ENCODE measurements at regions not wholly inside any gene's neighbourhood (a gene's known extent, or its start where the extent isn't known, plus 50 kb on each side); places are given as distances from the start of the nearest gene placed in this dataset.

DNA sequence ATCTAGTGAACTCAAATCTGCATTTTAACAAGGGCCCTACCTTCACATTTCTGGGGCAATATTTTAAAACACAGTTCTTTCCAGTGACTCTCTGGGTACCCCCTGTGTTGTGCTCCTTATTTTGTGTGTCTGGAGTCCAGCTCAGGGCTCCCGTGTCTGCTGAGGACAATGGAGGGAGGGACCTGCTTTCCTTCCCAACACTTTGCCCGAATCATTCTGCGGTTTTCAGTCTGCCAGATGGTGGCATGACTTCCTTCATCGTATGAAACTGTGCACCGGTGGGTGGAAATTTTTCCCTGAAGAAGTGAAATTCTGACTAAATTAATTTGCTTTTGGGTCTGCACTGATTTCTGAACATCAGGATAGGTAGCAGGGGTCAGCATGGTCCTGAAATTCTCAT lies 153.6 kb upstream of the CD180 start:
- no peak for ATAC-seq
- TF ChIP-seq ZFP3 (CRISPR knock-in tag; IDR thresholded peaks at IDR 0.05) (no peak), ZNF565 (CRISPR knock-in tag; conservative IDR thresholded peaks at IDR 0.05; ENCODE audit: low read depth) (no peak), TCF4 (CRISPR knock-in tag; IDR thresholded peaks at IDR 0.05; ENCODE audit: borderline replicate concordance) (no peak), BACH2 (CRISPR knock-in tag; IDR thresholded peaks at IDR 0.05; ENCODE audit: borderline replicate concordance) (no peak), ZNF8 (CRISPR knock-in tag; IDR thresholded peaks at IDR 0.05) (no peak)
- TF ChIP-seq, protein P1, sequence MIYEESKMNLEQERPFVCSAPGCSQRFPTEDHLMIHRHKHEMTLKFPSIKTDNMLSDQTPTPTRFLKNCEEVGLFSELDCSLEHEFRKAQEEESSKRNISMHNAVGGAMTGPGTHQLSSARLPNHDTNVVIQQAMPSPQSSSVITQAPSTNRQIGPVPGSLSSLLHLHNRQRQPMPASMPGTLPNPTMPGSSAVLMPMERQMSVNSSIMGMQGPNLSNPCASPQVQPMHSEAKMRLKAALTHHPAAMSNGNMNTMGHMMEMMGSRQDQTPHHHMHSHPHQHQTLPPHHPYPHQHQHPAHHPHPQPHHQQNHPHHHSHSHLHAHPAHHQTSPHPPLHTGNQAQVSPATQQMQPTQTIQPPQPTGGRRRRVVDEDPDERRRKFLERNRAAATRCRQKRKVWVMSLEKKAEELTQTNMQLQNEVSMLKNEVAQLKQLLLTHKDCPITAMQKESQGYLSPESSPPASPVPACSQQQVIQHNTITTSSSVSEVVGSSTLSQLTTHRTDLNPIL (CRISPR knock-in tag; IDR thresholded peaks at IDR 0.05; ENCODE audit: low read depth), result no peak

GRCh38 chr5:67347821-67348220 lies 151.2 kb upstream of the CD180 start:
- no peak for ATAC-seq
- TF ChIP-seq CSDC2 (CRISPR knock-in tag; IDR thresholded peaks at IDR 0.05) (no peak), TCF4 (CRISPR knock-in tag; IDR thresholded peaks at IDR 0.05; ENCODE audit: borderline replicate concordance) (no peak), POU6F1 (CRISPR knock-in tag; IDR thresholded peaks at IDR 0.05; ENCODE audit: borderline replicate concordance, low read depth) (no peak), ESRRG (CRISPR knock-in tag; IDR thresholded peaks at IDR 0.05) (no peak)

DNA sequence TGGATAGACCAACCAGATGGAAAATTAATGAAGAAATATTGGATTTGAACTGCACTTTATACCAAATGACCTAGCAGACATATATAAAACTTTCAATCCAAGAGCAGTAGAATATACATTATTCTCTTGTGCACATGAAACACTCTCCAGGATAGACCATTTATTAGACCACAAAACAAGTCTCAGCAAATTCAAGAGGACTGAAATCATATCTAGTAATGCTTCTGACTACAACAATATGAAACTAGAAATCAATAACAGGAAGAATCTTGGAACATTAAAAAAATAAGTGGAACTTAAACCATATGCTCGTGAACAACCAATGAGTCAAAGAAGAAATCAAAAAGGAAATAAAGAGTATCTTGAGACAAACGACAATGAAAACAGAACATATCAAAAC lies 150.0 kb upstream of the CD180 start:
- no peak for TF ChIP-seq TCF4 (CRISPR knock-in tag; IDR thresholded peaks at IDR 0.05; ENCODE audit: borderline replicate concordance)
- no peak for TF ChIP-seq ZC3H10 (CRISPR knock-in tag; IDR thresholded peaks at IDR 0.05)
- ATAC-seq, result no peak

DNA sequence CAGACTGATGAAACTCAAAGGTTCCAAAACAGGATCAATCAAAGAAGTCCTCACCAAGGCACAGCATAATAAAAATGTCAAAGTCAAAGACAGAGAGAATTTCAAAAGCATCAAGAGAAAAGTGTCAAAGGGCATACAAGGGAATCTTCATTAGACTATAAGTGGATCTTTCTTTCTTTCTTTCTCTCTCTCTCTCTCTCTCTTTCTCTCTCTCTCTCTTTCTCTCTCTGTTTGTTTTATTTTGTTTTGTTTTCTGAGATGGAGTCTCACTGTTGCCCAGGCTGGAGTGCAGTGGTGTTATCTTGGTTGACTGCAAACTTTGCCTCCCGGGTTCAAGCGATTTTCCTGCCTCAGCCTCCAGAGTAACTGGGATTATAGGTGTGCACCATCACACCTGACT lies 148.3 kb upstream of the CD180 start:
- ATAC-seq, result no peak
- no peak for TF ChIP-seq CSDC2 (CRISPR knock-in tag; IDR thresholded peaks at IDR 0.05)
- TF ChIP-seq TSHZ2 (CRISPR knock-in tag; IDR thresholded peaks at IDR 0.05), result no peak
- TF ChIP-seq ZNF565 (CRISPR knock-in tag; conservative IDR thresholded peaks at IDR 0.05; ENCODE audit: low read depth), result no peak
- TF ChIP-seq ZNF8 (CRISPR knock-in tag; IDR thresholded peaks at IDR 0.05), result no peak
- no peak for TF ChIP-seq SNAI2 (CRISPR knock-in tag; IDR thresholded peaks at IDR 0.05)
- TF ChIP-seq CSRNP3 (CRISPR knock-in tag; IDR thresholded peaks at IDR 0.05), result no peak
- TF ChIP-seq ZFP30 (CRISPR knock-in tag; IDR thresholded peaks at IDR 0.05), result no peak

DNA sequence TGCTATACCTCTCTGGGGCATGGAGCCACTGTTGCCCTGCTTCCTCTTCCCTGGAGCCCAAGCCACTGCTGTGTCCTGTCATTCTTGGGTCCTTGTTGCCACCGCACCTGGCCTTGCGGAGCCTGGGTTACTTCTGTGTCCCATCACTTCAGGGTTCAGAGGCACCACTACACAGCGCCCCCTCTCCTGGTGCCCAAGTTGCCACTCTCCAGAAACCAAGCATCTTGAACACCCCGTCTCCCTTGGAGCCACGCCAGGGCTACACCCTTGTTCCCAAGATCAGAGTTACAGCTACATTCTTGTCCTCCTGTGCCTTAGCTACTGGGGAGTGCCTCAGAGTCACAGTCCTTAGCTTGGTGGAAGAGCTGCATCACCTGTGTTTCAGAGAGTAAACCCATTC lies 147.2 kb upstream of the CD180 start:
- TF ChIP-seq ZNF8 (CRISPR knock-in tag; IDR thresholded peaks at IDR 0.05) (no peak), BACH2 (CRISPR knock-in tag; IDR thresholded peaks at IDR 0.05; ENCODE audit: borderline replicate concordance) (no peak), ISL1 (CRISPR knock-in tag; IDR thresholded peaks at IDR 0.05) (no peak), OSR1 (CRISPR knock-in tag; IDR thresholded peaks at IDR 0.05) (no peak), ZNF70 (CRISPR knock-in tag; IDR thresholded peaks at IDR 0.05) (no peak), ZNF565 (CRISPR knock-in tag; conservative IDR thresholded peaks at IDR 0.05; ENCODE audit: low read depth) (no peak), TOX (CRISPR knock-in tag; IDR thresholded peaks at IDR 0.05; ENCODE audit: borderline replicate concordance) (no peak)
- ATAC-seq, result no peak

DNA sequence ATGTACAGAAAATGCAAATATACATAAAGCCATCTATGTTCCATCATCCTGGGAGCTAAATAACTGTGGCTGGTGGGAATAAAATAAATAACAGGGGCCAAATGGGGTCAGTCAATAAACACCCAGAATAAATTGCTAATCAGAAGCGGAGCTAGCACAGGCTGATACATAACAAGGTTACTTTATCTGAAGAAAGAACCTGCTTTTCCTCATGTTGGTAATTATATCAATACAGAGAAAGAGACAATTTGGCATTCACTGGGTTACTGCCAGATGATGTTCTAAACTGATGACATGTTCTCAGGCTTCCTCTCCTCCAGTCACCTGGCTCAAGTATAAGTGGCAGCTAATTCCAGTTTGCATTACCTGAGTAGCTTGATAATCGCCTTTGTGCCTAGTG lies 144.9 kb upstream of the CD180 start:
- no peak; the same call in 2 of the 3 replicates for ATAC-seq
- TF ChIP-seq OSR1 (CRISPR knock-in tag; IDR thresholded peaks at IDR 0.05) (no peak), RARB (CRISPR knock-in tag; IDR thresholded peaks at IDR 0.05) (no peak), TSHZ2 (CRISPR knock-in tag; IDR thresholded peaks at IDR 0.05) (peak; percentile 95), ZFP30 (CRISPR knock-in tag; IDR thresholded peaks at IDR 0.05) (0 out of 2 replicates have a peak, but pooled peaks have one; percentile 2), ISL1 (CRISPR knock-in tag; IDR thresholded peaks at IDR 0.05) (peak; percentile 70), CSRNP3 (CRISPR knock-in tag; IDR thresholded peaks at IDR 0.05) (no peak), PPARA (CRISPR knock-in tag; IDR thresholded peaks at IDR 0.05; ENCODE audit: borderline replicate concordance) (no peak), TCF4 (CRISPR knock-in tag; IDR thresholded peaks at IDR 0.05; ENCODE audit: borderline replicate concordance) (peak; percentile 93)

All from SK-N-SH treated with all-trans-retinoic acid at 6 μM for 48 hours (cell line).